Hepatocyte (in vitro differentiated cells): ENCODE measurements at regions not wholly inside any gene's neighbourhood (a gene's known extent, or its start where the extent isn't known, plus 50 kb on each side); places are given as distances from the start of the nearest gene placed in this dataset.

Source experiments
- DNase-seq: peaks from one replicate; pipeline ENCODE4 v3.0.0-alpha.2; 2016; ENCODE audit warnings: low spot score
- H2AFZ ChIP-seq: fragments of 200-600 bp; sonication (generic); 2 replicates; pipeline ENCODE4 v1.6.0; 2016; ENCODE audit warnings: antibody characterized with exemption, mild to moderate bottlenecking
- H3K27ac ChIP-seq: fragments of 200-600 bp; sonication (generic); 2 replicates; pipeline ENCODE4 v1.5.1; 2016; ENCODE audit warnings: mild to moderate bottlenecking
- H3K27me3 ChIP-seq: fragments of 200-600 bp; sonication (generic); 2 replicates; pipeline ENCODE4 v1.6.1; 2016
- H3K36me3 ChIP-seq: fragments of 200-600 bp; sonication (generic); replicated peaks from 2 replicates; pipeline ENCODE4 v1.5.1; 2016; ENCODE audit warnings: low read depth; ENCODE audit not compliant: insufficient read depth
- H3K4me1 ChIP-seq: fragments of 200-600 bp; sonication (generic); 2 replicates; pipeline ENCODE4 v1.5.1; 2016; ENCODE audit warnings: mild to moderate bottlenecking, moderate library complexity; ENCODE audit not compliant: insufficient read depth
- H3K4me2 ChIP-seq: fragments of 200-600 bp; sonication (generic); 2 replicates; pipeline ENCODE4 v1.6.0; 2016
- H3K4me3 ChIP-seq: fragments of 200-600 bp; sonication (generic); 2 replicates; pipeline ENCODE4 v1.5.1; 2016; ENCODE audit warnings: mild to moderate bottlenecking
- H3K79me2 ChIP-seq: fragments of 200-600 bp; sonication (generic); 2 replicates; pipeline ENCODE4 v1.6.0; 2017; ENCODE audit warnings: mild to moderate bottlenecking
- H3K9me2 ChIP-seq: fragments of 200-600 bp; sonication (generic); replicated peaks from 2 replicates; pipeline ENCODE4 v1.6.0; 2017; ENCODE audit warnings: mild to moderate bottlenecking; ENCODE audit not compliant: insufficient read depth
- H3K9me3 ChIP-seq: fragments of 200-600 bp; sonication (generic); 2 replicates; pipeline ENCODE4 v1.5.1; 2016; ENCODE audit warnings: low read depth, mild to moderate bottlenecking
- H4K20me1 ChIP-seq: fragments of 200-600 bp; sonication (generic); 2 replicates; pipeline ENCODE4 v1.6.0; 2016; ENCODE audit warnings: mild to moderate bottlenecking; ENCODE audit not compliant: insufficient read depth, poor library complexity, severe bottlenecking
- EZH2 ChIP-seq: fragments of 200-600 bp; sonication (generic); IDR thresholded peaks from 2 replicates; pipeline ENCODE4 v1.6.1; 2016; ENCODE audit warnings: antibody characterized with exemption, mild to moderate bottlenecking, borderline replicate concordance
- EZH2phosphoT487 ChIP-seq: fragments of 200-600 bp; sonication (generic); IDR thresholded peaks from one replicate; pipeline ENCODE4 v1.6.1; 2018; ENCODE audit warnings: antibody characterized with exemption, mild to moderate bottlenecking, low read depth, moderate library complexity; ENCODE audit not compliant: unreplicated experiment, severe bottlenecking
- WGBS: methylation state at CpG from one replicate; pipeline ENCODE4 v1.1.6; 2016; ENCODE audit warnings: low lambda C conversion rate; ENCODE audit errors: missing lambda C conversion rate; 5-methylcytosine and 5-hydroxymethylcytosine counted together
- TF ChIP-seq, protein P1 (sequence below): fragments of 200-600 bp; sonication (generic); IDR thresholded peaks from 2 replicates; pipeline ENCODE4 v1.5.1; 2016; ENCODE audit warnings: antibody characterized with exemption, mild to moderate bottlenecking; ENCODE audit not compliant: poor library complexity

DNA sequence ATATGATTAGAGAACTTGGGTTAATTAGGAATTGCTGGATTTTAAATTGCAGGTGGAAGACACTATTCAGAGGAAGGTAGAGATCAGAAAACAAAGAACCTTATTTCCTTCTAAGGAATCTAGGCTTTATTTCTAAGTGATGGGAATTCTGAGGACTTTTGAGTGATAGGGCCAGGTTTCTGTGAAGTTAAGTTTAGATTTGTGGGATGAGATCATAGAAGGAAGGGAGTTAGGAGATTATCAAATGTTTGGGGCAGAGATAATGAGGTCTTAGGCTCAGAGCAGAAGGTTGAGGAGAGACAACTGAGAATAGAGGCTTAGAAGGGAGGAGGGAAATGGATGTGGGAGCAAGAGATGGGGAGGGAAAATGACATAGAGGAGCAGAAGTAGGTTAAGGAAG lies 109.7 kb upstream of the MMS22L start:
- Histone ChIP-seq H3K4me2 (no peak overlapping the region), H3K9me2 (no peaks in the 10 kb centered on the region), H3K27me3 (no peaks in the 10 kb centered on the region), H3K27ac (no peak overlapping the region), H3K4me3 (no peak overlapping the region), H3K9me3 (no peaks in the 10 kb centered on the region), H4K20me1 (no peaks in the 10 kb centered on the region), H3K4me1 (no peaks in the 10 kb centered on the region), H3K79me2 (no peaks in the 10 kb centered on the region), H3K36me3 (no peaks in the 10 kb centered on the region), H2AFZ (no peak overlapping the region)
- no peak for TF ChIP-seq EZH2phosphoT487
- TF ChIP-seq EZH2 = no peak
- TF ChIP-seq, protein P1, sequence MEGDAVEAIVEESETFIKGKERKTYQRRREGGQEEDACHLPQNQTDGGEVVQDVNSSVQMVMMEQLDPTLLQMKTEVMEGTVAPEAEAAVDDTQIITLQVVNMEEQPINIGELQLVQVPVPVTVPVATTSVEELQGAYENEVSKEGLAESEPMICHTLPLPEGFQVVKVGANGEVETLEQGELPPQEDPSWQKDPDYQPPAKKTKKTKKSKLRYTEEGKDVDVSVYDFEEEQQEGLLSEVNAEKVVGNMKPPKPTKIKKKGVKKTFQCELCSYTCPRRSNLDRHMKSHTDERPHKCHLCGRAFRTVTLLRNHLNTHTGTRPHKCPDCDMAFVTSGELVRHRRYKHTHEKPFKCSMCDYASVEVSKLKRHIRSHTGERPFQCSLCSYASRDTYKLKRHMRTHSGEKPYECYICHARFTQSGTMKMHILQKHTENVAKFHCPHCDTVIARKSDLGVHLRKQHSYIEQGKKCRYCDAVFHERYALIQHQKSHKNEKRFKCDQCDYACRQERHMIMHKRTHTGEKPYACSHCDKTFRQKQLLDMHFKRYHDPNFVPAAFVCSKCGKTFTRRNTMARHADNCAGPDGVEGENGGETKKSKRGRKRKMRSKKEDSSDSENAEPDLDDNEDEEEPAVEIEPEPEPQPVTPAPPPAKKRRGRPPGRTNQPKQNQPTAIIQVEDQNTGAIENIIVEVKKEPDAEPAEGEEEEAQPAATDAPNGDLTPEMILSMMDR = no peak
- DNase-seq = no peak

DNA sequence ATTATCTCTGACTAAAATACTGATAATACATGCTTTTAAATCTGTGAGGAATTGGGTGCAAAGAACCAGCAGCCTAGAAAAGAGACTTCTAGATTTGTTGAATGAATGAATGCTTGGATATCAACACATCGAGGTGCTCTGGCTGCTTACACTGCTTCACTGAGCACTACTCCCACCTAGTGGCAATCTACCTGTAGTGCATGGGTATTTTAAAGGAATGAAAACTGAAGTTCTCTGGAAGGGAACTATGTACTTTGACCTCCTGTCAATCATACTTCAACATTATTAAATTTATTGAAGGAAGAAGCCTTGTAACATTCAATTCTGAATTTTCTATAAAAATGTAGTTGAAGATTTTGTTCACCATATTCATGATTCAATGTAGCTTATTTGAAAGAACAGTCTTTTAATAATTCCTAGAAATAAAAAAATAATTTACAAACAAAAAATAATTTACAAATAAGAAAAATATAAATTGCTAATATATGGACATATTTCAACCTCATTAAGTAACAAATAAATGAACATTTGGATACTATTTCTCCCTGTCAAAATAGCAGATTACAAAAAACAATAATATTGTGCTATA lies 111.2 kb upstream of the MMS22L start:
- 5% methylated on average over 1 of the region's 1 CpG for WGBS
- TF ChIP-seq EZH2phosphoT487 (no peak), EZH2 (no peak)
- TF ChIP-seq, protein P1 = peak; percentile 92

DNA sequence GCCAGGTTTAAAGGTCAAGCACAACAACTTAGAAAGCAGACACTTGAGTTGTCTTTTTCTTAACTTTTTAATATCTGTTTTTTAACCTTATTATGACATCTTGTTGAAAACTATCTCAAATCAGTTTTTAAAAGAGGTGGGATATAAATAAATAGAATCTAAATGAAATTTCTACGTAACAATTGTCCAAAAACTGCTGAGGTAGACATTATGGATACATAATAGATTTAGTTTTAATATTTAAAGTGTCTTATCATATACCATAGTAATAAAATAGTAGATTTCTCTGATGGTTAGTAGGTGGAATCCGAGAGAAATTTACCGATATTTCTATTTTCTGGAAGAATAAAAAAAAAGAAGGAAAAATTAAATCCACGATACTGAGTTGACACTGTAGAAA lies 113.9 kb upstream of the MMS22L start:
- no peak for DNase-seq
- Histone ChIP-seq H3K4me1 (no peaks in the 10 kb centered on the region), H3K9me3 (no peaks in the 10 kb centered on the region), H3K4me2 (no peak overlapping the region), H4K20me1 (no peaks in the 10 kb centered on the region), H2AFZ (no peak overlapping the region), H3K9me2 (no peaks in the 10 kb centered on the region), H3K4me3 (no peak overlapping the region), H3K27me3 (no peaks in the 10 kb centered on the region), H3K27ac (no peak overlapping the region), H3K36me3 (no peaks in the 10 kb centered on the region), H3K79me2 (no peaks in the 10 kb centered on the region)
- TF ChIP-seq EZH2 (no peak), EZH2phosphoT487 (no peak)
- TF ChIP-seq, protein P1 = no peak
- WGBS = 95% methylated on average over 4 of the region's 4 CpGs

More for the DNA sequence above, 111.2 kb upstream of the MMS22L start:
- Histone ChIP-seq H3K27ac (no peak overlapping the region), H2AFZ (no peak overlapping the region), H3K4me1 (no peaks in the 10 kb centered on the region), H3K9me3 (no peaks in the 10 kb centered on the region), H3K4me3 (no peak overlapping the region), H3K27me3 (no peaks in the 10 kb centered on the region), H3K9me2 (no peaks in the 10 kb centered on the region), H3K4me2 (no peak overlapping the region), H3K79me2 (no peaks in the 10 kb centered on the region), H4K20me1 (no peaks in the 10 kb centered on the region), H3K36me3 (no peaks in the 10 kb centered on the region)
- DNase-seq = peak; percentile 76

DNA sequence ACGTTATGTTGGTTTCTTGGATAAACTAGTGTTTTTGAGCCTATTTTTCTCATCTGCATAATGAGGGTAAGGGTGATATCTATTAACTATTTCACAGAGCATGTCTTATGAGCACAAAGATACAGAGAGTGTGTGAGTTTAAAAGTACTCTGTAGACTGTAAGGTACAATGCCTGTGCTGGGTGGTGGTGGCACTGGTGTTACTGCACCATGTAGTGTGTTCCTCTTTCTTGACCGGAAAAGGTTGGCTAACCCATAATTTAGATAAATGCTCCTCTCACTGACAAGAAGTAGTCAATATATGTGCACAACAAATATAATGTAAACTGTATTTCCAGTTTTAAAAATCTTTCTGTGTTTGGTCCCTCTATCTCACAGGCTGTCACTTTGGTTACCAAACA lies 116.2 kb upstream of the MMS22L start:
- H3K4me2 ChIP-seq = no peak overlapping the region
- no peak overlapping the region for H2AFZ ChIP-seq
- H3K9me3 ChIP-seq = no peaks in the 10 kb centered on the region
- H4K20me1 ChIP-seq = no peaks in the 10 kb centered on the region
- no peak for DNase-seq
- WGBS = 89% methylated on average over 2 of the region's 2 CpGs
- H3K4me1 ChIP-seq = no peaks in the 10 kb centered on the region
- H3K4me3 ChIP-seq = no peak overlapping the region
- no peak overlapping the region for H3K27ac ChIP-seq
- no peaks in the 10 kb centered on the region for H3K79me2 ChIP-seq
- no peaks in the 10 kb centered on the region for H3K36me3 ChIP-seq
- TF ChIP-seq EZH2phosphoT487 = no peak
- TF ChIP-seq, protein P1 = no peak
- TF ChIP-seq EZH2 = no peak
- no peaks in the 10 kb centered on the region for H3K9me2 ChIP-seq
- H3K27me3 ChIP-seq = no peaks in the 10 kb centered on the region
